GM18505 (cell line): ENCODE measurements at regions not wholly inside any gene's neighbourhood (a gene's known extent, or its start where the extent isn't known, plus 50 kb on each side); places are given as distances from the start of the nearest gene placed in this dataset.
A peak's percentile ranks its signal among the peaks of the same experiment; 100 is the strongest.
"Not testable (repeated sequence)": the region's sequence is repeated elsewhere in the genome, so short reads cannot be mapped to it uniquely, and the experiment has no call there.

Experiments
- ATAC-seq: cut with Tn5 transposase; IDR thresholded peaks from one replicate; pipeline ENCODE4 v1.9.1; 2021; ENCODE audit not compliant: unreplicated experiment
- POLR2A ChIP-seq: IDR thresholded peaks from 4 replicates; pipeline ENCODE4 v1.6.1; 2011; ENCODE audit warnings: borderline replicate concordance; ENCODE audit not compliant: insufficient read depth, insufficient read length; ENCODE audit errors: extremely low read depth

- ATAC-seq, result no peak
- TF ChIP-seq POLR2A, result no peak
Observed at GRCh38 chr14:71541271-71541670, 391.0 kb upstream of the RGS6 start.

GRCh38 chr14:71541973-71542690 lies 390.1 kb upstream of the RGS6 start:
- no peak for TF ChIP-seq POLR2A

GRCh38 chr14:71549421-71550050 lies 382.7 kb upstream of the RGS6 start:
- no peak for ATAC-seq
- no peak for TF ChIP-seq POLR2A

More at GRCh38 chr14:71541973-71542690, 390.1 kb upstream of the RGS6 start:
- ATAC-seq, result no peak

- TF ChIP-seq POLR2A, result no peak
- no peak for ATAC-seq
Observed at GRCh38 chr14:71550367-71550766, 381.9 kb upstream of the RGS6 start.

- ATAC-seq, result no peak
- TF ChIP-seq POLR2A, result no peak
Observed at GRCh38 chr14:71551291-71551950, 380.8 kb upstream of the RGS6 start.

GRCh38 chr14:71552809-71553208 lies 379.4 kb upstream of the RGS6 start:
- no peak for ATAC-seq
- TF ChIP-seq POLR2A, result no peak

GRCh38 chr14:71553779-71554178 lies 378.4 kb upstream of the RGS6 start:
- ATAC-seq, result no peak
- no peak for TF ChIP-seq POLR2A

GRCh38 chr14:71554323-71554722 lies 377.9 kb upstream of the RGS6 start:
- TF ChIP-seq POLR2A, result no peak

GRCh38 chr14:71554959-71555612 lies 377.1 kb upstream of the RGS6 start:
- no peak for TF ChIP-seq POLR2A
- ATAC-seq, result peak; percentile 20

More at GRCh38 chr14:71554323-71554722, 377.9 kb upstream of the RGS6 start:
- ATAC-seq, result no peak

GRCh38 chr14:71555654-71556559 lies 376.3 kb upstream of the RGS6 start:
- peak; percentile 72 for ATAC-seq
- no peak for TF ChIP-seq POLR2A

- TF ChIP-seq POLR2A, result no peak
- ATAC-seq, result no peak
Observed at GRCh38 chr14:71556730-71557129, 375.5 kb upstream of the RGS6 start.

GRCh38 chr14:71557351-71557750 lies 374.9 kb upstream of the RGS6 start:
- no peak for TF ChIP-seq POLR2A
- no peak for ATAC-seq

GRCh38 chr14:71558943-71559342 lies 373.3 kb upstream of the RGS6 start:
- not testable (repeated sequence) for ATAC-seq
